ENCODE measurements at regions not wholly inside any gene's neighbourhood (a gene's known extent, or its start where the extent isn't known, plus 50 kb on each side); places are given as distances from the start of the nearest gene placed in this dataset.

- DNase-seq (ENCODE audit: low read depth in 1 of 2, low spot score in 2 of 2) (no peak), FAIRE-seq (no peak)
- Histone ChIP-seq H2BK20ac (ENCODE audit: low read length) (no peak overlapping the region), H3K79me1 (ENCODE audit: low read depth, low read length) (no peaks in the 10 kb centered on the region), H2BK15ac (ENCODE audit: low read length) (no peak overlapping the region), H2BK120ac (replicated peaks; ENCODE audit: low read depth, low read length) (no peak overlapping the region), H3K27ac (ENCODE audit: low read depth, low read length) (no peak overlapping the region), H3K9ac (replicated peaks in 1 of 4; ENCODE audit: extremely low read depth in 1 of 4, low read depth in 3 of 4, low read length in 3 of 4) (no peak overlapping the region), H2BK12ac (ENCODE audit: low read depth, low read length) (no peak overlapping the region), H4K8ac (ENCODE audit: extremely low read depth, insufficient read depth, low read length) (no peak overlapping the region), H3K4me1 (replicated peaks in 1 of 4; ENCODE audit: control insufficient read depth in 3 of 4, insufficient read depth in 4 of 4, low read length in 3 of 4) (peaks cover 0 to 3% (median 1%) of the 10 kb centered on the region in 4 experiments; a peak in 2 of 7 replicates), H2BK5ac (ENCODE audit: low read depth, low read length) (no peak overlapping the region), H3K23me2 (ENCODE audit: low read depth, low read length) (no peaks in the 10 kb centered on the region), H3K4me2 (ENCODE audit: insufficient read depth in 1 of 2, low read depth in 2 of 2, low read length in 2 of 2) (no peak overlapping the region), H2AFZ (ENCODE audit: low read length) (no peak overlapping the region), H3K4ac (replicated peaks; ENCODE audit: insufficient read length, low read depth, low read length) (no peak overlapping the region), H3K14ac (ENCODE audit: insufficient read length) (no peak overlapping the region), H3K9me3 (ENCODE audit: insufficient read depth in 2 of 2, low read depth in 1 of 2, low read length in 1 of 2) (peaks cover 5 to 7% of the 10 kb centered on the region in 2 experiments; a peak in 3 of 4 replicates), H3K79me2 (ENCODE audit: control insufficient read depth in 1 of 2, insufficient read depth in 2 of 2, low read length in 2 of 2) (no peaks in the 10 kb centered on the region), H3K56ac (replicated peaks; ENCODE audit: insufficient read length, low read depth, low read length) (no peak overlapping the region), H3K23ac (ENCODE audit: insufficient read length) (no peak overlapping the region), H3K36me3 (ENCODE audit: control insufficient read depth in 2 of 4, insufficient read depth in 4 of 4, low read length in 3 of 4) (no peaks in the 10 kb centered on the region; a peak in 1 of 8 replicates), H4K91ac (replicated peaks; ENCODE audit: insufficient read length, low read length) (no peak overlapping the region), H3K18ac (ENCODE audit: extremely low read depth, low read length) (no peak overlapping the region), H3K4me3 (ENCODE audit: extremely low read depth in 1 of 4, insufficient read depth in 2 of 4, low read depth in 3 of 4, low read length in 4 of 4) (no peak overlapping the region), H3K27me3 (replicated peaks in 1 of 4; ENCODE audit: control insufficient read depth in 3 of 4, extremely low read depth in 1 of 4, insufficient read depth in 3 of 4, low read length in 3 of 4) (no peaks in the 10 kb centered on the region; a peak in 2 of 7 replicates), H2AK5ac (ENCODE audit: low read depth, low read length) (no peak overlapping the region), H4K5ac (ENCODE audit: insufficient read length, low read depth, low read length) (no peak overlapping the region), H4K20me1 (replicated peaks in 1 of 2; ENCODE audit: control insufficient read depth in 1 of 2, insufficient read depth in 2 of 2, low read length in 2 of 2) (no peaks in the 10 kb centered on the region)
- TF ChIP-seq ZNF274 (IDR thresholded peaks at IDR 0.05; ENCODE audit: borderline replicate concordance, extremely low read depth, low read length) (no peak), TBP (IDR thresholded peaks at IDR 0.05; ENCODE audit: low read depth, low read length) (no peak), EP300 (IDR thresholded peaks at IDR 0.05; ENCODE audit: borderline replicate concordance in 1 of 2, low read depth in 2 of 2, low read length in 2 of 2) (no peak), FOSL1 (IDR thresholded peaks at IDR 0.05; ENCODE audit: insufficient read depth, low read depth, low read length) (no peak)
- ChIA-PET CTCF (ENCODE audit: partially characterized antibody) (no interaction called here), POLR2A (ENCODE audit: partially characterized antibody) (interaction anchor here (1.2 kb wide), 1 partner anchor 15 kb away, joined by 3 read pairs; no protein-coding TSS in a partner anchor)
- 89% methylated on average over 6 of the region's 6 CpGs; no CpG with 5 or more reads in 1 of the 2 experiments for WGBS, 2 experiments (ENCODE audit: extremely low coverage in 1 of 2, insufficient coverage in 1 of 2, insufficient read length in 1 of 2, insufficient replicate concordance in 2 of 2, low coverage in 1 of 2, low lambda C conversion rate in 2 of 2, missing lambda C conversion rate in 1 of 2)
Measured at GRCh38 chr12:131577766-131578165, 133.1 kb upstream of the SFSWAP start.

Measured in H1 (cell line).